ENCODE measurements at regions not wholly inside any gene's neighbourhood (a gene's known extent, or its start where the extent isn't known, plus 50 kb on each side); places are given as distances from the start of the nearest gene placed in this dataset.
"Not testable (repeated sequence)": the region's sequence is repeated elsewhere in the genome, so short reads cannot be mapped to it uniquely, and the experiment has no call there.

DNA sequence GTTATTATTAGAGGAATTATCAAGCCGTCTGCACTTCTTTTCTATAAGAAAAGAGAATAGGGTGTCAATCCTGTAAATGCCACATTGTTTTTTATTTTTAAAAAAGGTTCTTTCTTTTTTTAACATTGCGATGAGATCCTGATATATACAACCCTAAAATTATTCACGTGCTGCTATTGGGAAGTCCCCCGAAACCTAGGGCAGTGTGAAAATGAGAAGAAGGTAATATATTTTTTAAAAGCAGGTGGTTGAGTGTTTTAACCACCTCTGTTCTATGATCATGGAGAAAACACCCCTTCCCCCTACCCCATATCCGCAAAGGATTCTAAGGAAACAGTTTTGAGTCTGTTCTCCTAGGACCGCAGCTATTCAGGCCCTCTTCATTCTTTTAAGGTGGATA lies 94.5 kb upstream of the KLHL14 start:
- Mint-ChIP-seq H3K27me3 (no peaks in the 10 kb centered on the region), H3K4me1 (ENCODE audit: low read depth) (no peaks in the 10 kb centered on the region), H3K36me3 (ENCODE audit: low read depth) (no peaks in the 10 kb centered on the region), H3K4me3 (no peak overlapping the region), H3K9me3 (no peaks in the 10 kb centered on the region), H3K27ac (no peak overlapping the region)
- ChIA-PET CTCF (no interaction called here), POLR2A (no interaction called here)
- no peak for DNase-seq
- no peak for ATAC-seq
- intact Hi-C loops (cut with micrococcal nuclease): no loop called here
- TF ChIP-seq, protein P1, sequence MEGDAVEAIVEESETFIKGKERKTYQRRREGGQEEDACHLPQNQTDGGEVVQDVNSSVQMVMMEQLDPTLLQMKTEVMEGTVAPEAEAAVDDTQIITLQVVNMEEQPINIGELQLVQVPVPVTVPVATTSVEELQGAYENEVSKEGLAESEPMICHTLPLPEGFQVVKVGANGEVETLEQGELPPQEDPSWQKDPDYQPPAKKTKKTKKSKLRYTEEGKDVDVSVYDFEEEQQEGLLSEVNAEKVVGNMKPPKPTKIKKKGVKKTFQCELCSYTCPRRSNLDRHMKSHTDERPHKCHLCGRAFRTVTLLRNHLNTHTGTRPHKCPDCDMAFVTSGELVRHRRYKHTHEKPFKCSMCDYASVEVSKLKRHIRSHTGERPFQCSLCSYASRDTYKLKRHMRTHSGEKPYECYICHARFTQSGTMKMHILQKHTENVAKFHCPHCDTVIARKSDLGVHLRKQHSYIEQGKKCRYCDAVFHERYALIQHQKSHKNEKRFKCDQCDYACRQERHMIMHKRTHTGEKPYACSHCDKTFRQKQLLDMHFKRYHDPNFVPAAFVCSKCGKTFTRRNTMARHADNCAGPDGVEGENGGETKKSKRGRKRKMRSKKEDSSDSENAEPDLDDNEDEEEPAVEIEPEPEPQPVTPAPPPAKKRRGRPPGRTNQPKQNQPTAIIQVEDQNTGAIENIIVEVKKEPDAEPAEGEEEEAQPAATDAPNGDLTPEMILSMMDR (IDR thresholded peaks at IDR 0.05): no peak

DNA sequence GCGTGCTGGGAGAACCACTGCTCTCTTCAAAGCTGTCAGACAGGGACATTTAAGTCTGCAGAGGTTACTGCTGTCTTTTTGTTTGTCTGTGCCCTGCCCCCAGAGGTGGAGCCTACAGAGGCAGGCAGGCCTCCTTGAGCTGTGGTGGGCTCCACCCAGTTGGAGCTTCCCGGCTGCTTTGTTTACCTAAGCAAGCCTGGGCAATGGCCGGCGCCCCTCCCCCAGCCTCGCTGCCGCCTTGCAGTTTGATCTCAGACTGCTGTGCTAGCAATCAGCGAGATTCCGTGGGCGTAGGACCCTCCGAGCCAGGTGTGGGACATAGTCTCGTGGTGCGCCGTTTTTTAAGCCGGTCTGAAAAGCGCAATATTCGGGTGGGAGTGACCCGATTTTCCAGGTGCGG lies 89.2 kb upstream of the KLHL14 start:
- H3K27ac Mint-ChIP-seq; H3K9me3 Mint-ChIP-seq; H3K4me3 Mint-ChIP-seq; CTCF ChIA-PET; intact Hi-C loops (cut with micrococcal nuclease); POLR2A ChIA-PET; ATAC-seq; H3K4me1 Mint-ChIP-seq (ENCODE audit: low read depth); H3K27me3 Mint-ChIP-seq; H3K36me3 Mint-ChIP-seq (ENCODE audit: low read depth); DNase-seq: not testable (repeated sequence)

GRCh38 chr18:32851936-32852335 lies 79.1 kb upstream of the KLHL14 start:
- Mint-ChIP-seq H3K9me3 (no peaks in the 10 kb centered on the region), H3K27me3 (no peaks in the 10 kb centered on the region), H3K27ac (no peak overlapping the region), H3K4me3 (no peak overlapping the region), H3K4me1 (ENCODE audit: low read depth) (no peaks in the 10 kb centered on the region), H3K36me3 (ENCODE audit: low read depth) (no peaks in the 10 kb centered on the region)
- DNase-seq: no peak
- TF ChIP-seq, protein P1 (IDR thresholded peaks at IDR 0.05): no peak
- intact Hi-C loops (cut with micrococcal nuclease): no loop called here
- POLR2A ChIA-PET: no interaction called here
- ATAC-seq: no peak
- CTCF ChIA-PET: no interaction called here

DNA sequence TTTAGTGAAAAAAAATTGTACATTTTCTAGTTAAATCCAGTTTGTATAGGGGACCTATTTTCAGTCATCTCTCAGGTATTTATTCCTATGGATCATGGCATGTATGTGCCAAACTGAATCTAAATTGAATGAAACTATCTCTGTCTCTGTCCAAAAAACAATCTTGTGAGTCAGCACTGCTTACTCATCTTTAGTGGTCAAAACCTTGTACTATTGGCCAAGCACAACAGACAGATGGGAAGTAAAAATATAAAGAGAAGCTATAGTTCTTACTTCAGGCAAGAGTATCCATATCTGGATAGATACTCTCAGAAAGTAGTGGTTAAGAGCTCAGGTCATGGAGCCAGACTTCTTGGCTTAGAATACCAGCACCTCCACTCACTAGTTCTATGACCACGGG lies 76.0 kb upstream of the KLHL14 start:
- ChIA-PET POLR2A (interaction anchor here (0.6 kb wide), 1 partner anchor 103 kb away, joined by 3 read pairs; no protein-coding TSS in a partner anchor), CTCF (no interaction called here)
- Mint-ChIP-seq H3K36me3 (ENCODE audit: low read depth) (no peaks in the 10 kb centered on the region), H3K27me3 (no peaks in the 10 kb centered on the region), H3K4me3 (no peak overlapping the region), H3K27ac (no peak overlapping the region), H3K4me1 (ENCODE audit: low read depth) (no peaks in the 10 kb centered on the region), H3K9me3 (peaks cover 2% of the 10 kb centered on the region)
- DNase-seq (no peak), ATAC-seq (no peak)
- TF ChIP-seq, protein P1 (IDR thresholded peaks at IDR 0.05): no peak
- intact Hi-C loops (cut with micrococcal nuclease): no loop called here

DNA sequence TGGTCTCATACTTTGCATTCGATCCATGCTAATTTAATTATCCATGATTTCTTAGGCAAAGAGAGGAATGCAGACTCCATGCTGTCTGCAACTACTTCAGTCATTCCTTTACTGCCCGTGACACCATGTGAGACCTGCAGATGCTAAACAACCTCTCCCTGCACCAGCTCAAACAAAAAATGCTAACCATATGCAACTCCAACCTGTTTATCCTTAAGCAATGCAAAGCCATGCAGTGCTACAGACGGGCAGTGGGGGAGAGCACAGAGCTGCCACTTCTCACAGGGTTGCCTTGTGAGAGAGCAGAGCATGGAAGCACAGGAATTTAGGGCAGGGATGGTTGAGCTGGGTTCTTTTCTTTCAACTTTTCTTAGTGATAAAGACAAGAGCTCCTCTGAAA lies 74.9 kb upstream of the KLHL14 start:
- no peak overlapping the region for H3K27ac Mint-ChIP-seq
- no peaks in the 10 kb centered on the region for H3K27me3 Mint-ChIP-seq
- intact Hi-C loops (cut with micrococcal nuclease): no loop called here
- ATAC-seq (no peak), DNase-seq (no peak)
- H3K36me3 Mint-ChIP-seq (ENCODE audit: low read depth): no peaks in the 10 kb centered on the region
- H3K4me1 Mint-ChIP-seq (ENCODE audit: low read depth): no peaks in the 10 kb centered on the region
- H3K9me3 Mint-ChIP-seq: peaks cover 2% of the 10 kb centered on the region
- POLR2A ChIA-PET: no interaction called here
- no peak overlapping the region for H3K4me3 Mint-ChIP-seq
- TF ChIP-seq, protein P1 (IDR thresholded peaks at IDR 0.05): no peak
- CTCF ChIA-PET: no interaction called here

DNA sequence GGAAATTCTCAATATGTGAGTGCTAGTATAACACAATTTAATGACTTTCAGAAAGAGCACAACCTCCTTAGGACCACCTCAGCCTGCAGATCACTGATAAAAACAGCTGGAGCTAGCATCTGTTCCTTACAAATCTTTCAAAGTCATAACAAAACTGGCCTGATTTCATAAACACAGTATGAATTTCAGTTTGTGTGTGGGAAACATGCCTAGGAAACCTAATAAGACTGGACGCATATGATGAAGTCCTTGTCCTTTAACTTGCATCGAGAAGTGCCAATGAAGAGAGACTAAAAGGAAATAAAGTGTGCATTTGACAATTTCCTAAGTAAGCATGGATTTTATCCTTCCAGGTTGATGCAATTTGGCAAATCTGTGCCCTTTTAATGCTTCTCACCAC lies 74.1 kb upstream of the KLHL14 start:
- intact Hi-C loops (cut with micrococcal nuclease): no loop called here
- Mint-ChIP-seq H3K4me3 (no peak overlapping the region), H3K27ac (no peak overlapping the region), H3K27me3 (no peaks in the 10 kb centered on the region), H3K9me3 (peaks cover 2% of the 10 kb centered on the region), H3K36me3 (ENCODE audit: low read depth) (no peaks in the 10 kb centered on the region), H3K4me1 (ENCODE audit: low read depth) (no peaks in the 10 kb centered on the region)
- ChIA-PET POLR2A (no interaction called here), CTCF (no interaction called here)
- DNase-seq: no peak
- TF ChIP-seq, protein P1 (IDR thresholded peaks at IDR 0.05): no peak
- no peak for ATAC-seq

All from activated CD8-positive, alpha-beta T cell treated with anti-CD3 and anti-CD28 coated beads for 36 hours (primary cell).